HG03521 (cell line): ENCODE measurements at regions not wholly inside any gene's neighbourhood (a gene's known extent, or its start where the extent isn't known, plus 50 kb on each side); places are given as distances from the start of the nearest gene placed in this dataset.
"Not testable (repeated sequence)": the region's sequence is repeated elsewhere in the genome, so short reads cannot be mapped to it uniquely, and the experiment has no call there.

Experiments
- ATAC-seq: cut with Tn5 transposase; IDR thresholded peaks from one replicate; pipeline ENCODE4 v1.9.1; 2021; ENCODE audit warnings: mild to moderate bottlenecking, moderate library complexity; ENCODE audit not compliant: unreplicated experiment

DNA sequence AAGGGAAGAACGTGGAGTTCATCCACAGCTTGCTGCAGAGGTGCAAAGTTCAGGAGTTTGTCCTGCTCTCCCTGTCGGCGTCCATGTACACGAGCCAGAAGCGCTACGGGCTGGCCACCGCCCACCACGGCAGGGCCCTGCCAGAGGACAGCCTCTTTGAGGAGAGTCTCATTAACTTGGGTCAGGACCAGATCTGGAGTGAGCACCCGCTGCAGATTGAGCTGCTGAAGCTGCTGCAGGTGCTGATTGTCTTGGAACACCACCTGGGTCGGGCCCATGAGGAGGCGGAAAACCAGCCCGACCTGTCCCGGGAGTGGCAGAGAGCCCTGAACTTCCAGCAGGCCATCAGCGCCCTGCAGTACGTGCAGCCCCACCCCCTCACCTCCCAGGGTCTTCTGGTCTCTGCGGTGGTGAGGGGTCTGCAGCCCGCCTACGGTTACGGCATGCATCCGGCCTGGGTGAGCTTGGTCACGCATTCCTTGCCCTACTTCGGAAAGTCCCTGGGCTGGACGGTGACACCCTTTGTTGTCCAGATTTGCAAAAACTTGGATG, 73.8 kb upstream of the MORC3 start:
- no peak for ATAC-seq

DNA sequence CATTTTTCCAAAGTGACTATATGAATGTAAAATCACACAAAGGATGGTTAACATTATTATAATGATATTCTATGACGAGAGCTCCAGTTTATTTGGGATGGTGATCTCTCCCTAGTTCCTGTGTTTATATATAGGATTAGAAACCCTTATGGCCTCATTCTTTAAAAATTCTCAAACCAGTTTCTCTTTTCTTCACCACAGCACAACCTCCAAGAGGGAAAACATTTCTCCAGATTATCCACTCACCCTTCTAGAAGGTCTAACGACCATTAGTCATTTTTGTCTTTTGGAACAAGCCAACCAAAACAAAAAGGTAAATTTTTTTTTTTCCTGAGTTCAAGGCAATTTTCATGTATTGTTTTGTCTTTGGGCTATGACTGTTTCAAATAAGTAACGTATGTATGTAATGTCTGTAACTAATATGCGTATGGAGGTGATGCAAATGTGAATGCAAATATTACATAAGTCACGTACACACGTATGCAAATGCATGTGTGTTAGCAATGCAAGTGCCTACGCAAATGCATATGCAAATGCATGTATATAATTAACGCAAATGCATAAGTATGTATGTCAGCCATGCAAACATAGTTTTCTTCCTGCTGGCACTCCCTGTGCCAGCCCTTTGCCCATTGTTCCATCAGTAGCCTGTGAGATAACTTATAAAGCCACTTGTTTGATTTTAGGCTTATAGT, 72.5 kb upstream of the MORC3 start:
- ATAC-seq, result no peak

DNA sequence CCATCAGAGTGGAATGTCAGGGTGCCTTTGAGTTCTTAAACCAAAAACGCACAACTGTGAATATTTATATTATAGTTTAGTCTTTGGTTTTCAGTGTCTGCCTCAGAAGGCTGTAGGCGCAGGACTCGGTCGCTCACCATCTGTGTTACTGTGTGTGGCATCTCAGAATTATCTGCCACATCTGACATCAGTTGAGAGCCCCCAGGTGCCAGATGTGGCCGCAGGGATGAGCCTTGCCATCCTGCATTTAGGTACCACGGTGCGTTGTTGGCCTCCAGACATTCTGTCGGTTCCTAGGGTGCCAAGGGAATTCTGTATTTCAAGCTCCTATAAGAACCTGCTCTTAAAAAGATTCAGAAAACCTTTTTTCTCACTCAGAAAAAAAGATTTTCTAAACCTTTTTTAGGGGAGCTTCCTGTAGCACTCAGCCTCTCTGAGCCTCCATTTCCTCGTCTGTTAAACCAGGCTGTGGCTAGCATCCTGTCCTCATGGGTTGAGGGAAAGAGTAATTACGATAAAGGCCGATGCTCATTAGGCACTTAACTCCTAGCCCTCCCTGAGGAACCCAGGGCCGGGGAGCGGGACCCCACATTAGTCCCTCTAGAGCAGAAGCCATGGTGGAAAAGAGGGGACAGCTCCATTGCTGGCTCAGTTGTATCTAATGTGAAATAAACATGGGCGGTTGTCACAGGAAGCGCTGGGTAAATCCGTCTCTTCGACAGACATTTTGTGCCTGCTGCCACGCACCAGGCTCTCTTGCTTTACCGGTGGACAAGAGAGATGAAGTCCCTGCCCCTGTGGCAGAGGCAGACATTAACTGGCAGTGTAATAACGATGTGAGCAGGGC, 70.2 kb upstream of the MORC3 start:
- ATAC-seq, result no peak

DNA sequence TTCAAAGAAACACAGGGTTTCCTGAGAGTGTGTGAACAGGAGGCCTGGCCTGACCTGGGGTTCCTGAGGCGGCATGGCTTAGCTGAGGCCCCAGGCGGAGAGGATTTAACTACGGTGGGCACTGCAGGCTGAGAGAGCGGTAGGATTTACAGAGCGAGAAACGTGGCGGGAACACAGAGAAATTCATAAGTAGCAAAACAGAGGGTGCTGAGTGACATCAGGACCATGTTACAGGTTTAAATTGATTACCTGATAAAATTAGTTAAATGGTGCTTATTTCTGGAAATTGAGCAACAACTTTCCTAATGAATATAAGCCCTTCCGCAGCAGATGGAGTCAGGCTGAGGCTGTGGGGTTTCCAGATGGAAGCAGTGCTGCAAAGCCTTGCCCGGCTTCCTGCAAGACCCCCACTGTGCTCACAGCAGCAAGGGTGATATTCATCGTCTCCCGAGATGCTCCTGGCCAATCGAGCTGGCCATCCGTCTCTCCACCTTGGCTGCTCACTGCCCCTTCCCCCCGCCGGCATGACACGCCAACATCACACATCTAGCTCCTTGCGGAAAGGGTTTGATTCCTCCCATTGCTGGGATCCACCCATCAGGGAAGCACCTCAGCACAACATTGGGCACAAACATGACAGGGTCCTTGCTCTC, 69.4 kb upstream of the MORC3 start:
- no peak for ATAC-seq

DNA sequence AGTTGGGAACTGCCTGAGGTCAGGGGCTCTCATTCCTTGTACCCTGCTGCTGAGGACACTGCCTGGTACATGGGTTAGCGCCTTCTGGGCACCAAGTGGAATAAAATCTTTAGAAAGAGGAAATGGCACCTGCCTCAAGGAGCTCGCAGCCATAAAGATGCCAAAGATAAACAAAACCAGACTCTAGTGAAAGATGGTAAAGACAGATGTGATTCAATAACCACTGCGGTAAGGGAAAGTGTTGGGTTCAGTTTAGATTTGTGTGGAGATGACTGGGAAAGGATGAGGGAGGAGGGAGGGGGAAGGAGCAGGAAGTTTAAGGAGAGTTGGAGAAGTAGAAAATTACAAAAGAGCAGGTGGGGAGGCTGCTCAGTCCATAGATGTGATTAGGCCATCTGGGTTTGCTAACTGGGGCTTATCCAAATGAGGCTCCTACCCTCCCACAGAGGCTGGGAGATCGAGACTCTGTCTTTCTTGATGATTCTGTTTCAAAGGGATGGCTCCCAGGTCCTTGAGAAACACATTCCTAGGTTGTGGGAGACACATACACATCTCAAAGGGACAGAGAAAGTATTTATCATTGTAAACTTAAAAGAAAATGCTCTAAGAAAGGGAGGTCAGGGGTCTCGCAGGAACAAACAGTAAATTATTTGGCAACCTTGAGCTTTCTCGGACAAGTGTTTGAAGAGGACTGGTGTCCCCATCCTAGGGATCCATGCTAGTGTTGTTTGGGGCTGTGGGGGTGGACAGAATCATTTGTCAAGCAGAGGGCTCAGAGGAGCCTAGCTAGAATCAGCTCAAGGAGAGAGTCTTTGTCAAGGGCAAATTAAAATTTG, 65.7 kb upstream of the MORC3 start:
- ATAC-seq, result no peak

DNA sequence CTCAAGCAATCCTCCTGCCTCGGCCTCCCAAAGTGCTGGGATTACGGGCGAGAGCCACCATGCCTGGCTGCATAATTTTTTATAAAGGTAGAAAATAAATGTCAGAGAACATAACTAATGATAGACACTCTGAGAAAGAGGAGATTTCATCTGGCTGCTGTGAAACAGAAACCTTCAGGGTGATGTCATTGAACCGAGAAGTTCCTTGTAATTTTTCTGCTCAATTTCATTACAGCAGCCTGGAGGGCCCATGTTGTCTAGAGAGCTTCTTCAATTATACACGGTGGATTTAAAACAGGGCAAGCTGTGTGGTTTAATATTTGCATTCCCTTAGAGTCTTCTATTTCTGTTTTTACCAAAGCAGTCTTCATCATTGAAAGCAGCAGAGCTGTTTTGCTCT, 64.3 kb upstream of the MORC3 start:
- ATAC-seq, result peak; percentile 55

DNA sequence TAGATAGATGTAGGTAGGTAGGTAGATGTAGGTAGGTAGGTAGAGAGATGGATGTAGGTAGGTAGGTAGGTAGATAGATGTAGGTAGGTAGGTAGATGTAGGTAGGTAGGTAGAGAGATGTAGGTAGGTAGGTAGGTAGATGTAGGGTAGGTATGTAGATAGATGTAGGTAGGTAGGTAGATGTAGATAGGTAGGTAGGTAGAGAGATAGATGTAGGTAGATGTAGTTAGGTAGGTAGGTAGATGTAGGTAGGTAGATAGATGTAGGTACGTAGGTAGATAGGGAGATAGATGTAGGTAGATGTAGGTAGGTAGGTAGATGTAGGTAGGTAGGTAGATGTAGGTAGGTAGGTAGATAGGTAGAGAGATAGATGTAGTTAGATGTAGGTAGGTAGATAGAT, 62.3 kb upstream of the MORC3 start:
- no peak for ATAC-seq

DNA sequence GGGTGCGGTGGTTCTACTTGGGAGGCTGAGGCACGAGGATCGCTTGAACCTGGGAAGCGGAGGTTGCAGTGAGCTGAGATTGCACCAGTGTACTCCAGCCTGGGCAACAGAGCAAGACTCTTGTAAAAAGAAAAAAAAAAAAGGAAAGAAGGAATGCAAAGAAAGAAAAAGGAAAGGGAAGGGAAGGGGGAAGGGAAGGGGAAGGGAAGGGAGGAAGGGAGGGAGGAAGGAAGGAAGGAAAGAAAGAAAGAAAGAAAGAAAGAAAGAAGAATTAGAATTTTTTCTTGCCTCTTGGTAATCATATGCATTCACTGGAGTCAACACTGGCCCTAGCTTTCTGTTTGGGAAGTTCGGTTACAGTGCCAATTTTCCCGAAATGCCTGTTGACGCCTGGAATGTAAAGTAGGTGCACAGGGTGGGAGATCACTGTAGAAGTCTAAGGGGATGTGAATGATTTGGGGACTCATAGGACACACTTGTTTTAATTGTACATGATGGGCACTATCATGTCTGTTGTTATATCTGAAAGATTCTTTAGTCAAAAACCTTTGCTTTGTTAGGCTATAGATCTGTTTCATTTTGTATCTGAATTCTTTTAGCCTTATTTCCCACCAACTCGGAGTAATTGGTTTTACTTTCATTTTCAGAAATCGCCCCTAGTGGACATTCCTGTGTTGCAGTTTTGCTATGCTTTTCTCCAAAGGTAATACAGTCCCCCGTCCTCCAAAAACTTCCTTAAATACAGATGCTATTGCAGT, 59.8 kb upstream of the MORC3 start:
- no peak for ATAC-seq

DNA sequence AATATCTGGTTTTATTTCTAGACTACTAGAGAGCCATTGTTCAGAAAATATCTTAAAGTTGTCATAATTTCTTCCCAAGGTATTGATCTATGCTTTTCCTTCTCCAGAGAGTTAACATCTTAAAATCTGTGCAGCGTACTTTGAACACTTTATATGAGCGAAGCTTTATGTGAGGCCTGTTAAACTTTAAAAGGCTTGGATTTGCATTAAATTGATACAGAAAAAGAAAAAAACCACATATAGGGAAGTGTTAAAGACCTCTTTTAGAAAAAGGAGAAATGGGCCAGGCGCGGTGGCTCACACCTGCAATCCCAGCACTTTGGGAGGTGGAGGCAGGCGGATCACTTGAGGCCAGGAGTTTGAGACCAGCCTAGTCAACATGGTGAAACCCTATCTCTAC, 59.2 kb upstream of the MORC3 start:
- no peak for ATAC-seq

DNA sequence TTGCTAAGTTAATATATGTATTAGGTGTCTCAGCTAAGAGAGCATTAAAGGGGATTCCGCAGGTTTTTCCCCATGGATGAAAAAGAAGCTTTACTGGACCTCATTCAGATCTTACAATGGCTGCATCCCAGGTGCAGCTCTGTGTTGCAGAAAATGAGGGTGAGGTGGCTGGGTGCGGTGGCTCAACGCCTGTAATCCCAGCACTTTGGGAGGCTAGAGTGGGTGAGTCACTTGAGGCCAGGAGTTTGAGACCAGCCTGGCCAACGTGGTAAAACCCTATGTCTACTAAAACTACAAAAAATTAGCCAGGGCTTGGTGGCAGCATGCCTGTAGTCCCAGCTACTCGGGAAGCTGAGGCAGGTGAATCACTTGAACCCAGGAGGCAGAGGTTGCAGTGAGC, 58.5 kb upstream of the MORC3 start:
- ATAC-seq, result no peak

DNA sequence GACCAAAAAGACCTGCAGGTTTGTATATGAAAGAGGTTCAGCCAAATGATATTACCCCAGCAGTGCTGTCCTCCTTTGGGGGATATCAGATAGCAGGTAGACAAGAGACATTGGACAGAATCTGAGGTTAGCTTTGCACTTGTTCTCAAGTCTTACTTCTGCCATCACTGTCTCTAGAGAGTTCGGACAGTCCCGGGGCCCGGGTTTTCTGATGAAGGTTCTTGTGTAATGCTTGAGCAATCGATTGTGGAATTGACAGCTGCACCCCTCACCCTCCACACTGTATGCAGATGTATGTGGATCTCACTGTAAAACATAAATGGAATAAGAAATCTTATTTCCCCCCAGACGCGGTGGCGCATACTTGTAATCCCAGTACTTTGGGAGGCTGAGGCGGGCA, 56.2 kb upstream of the MORC3 start:
- ATAC-seq, result no peak

DNA sequence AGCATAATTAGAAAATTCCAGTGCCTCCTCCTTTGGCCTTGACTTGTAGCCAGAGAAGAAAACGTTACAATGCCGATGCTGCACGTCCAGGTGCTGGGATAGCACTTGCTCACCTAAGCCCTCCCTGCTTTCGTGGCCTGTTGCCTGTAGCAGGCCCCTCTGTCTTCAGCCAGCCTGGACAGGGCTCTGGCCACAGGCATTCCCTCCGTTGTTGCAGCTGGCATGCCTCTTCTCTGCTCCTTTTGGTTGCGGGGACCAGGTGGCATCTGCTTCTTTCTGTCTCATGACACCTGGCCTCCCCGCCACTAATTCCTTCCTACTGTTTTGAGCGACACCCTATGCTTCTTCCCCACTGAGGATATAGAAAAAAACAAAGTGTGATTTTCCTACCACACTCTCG, 54.6 kb upstream of the MORC3 start:
- ATAC-seq, result no peak

DNA sequence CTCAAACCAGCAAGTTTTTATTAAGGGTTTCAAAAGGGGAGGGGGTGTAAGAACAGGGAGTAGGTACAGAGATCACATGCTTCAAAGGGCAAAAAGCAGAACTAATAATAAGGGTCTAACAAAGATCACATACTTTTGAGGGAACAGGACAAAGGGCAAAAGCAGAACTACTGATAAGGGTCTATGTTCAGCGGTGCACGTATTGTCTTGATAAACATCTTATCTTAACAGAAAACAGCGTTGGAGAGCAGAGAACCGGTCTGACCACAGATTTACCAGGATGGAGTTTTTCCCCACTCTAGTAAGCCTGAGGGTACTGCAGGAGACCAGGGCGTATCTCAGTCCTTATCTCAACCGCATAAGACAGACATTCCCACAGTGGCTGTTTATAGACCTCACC, 52.2 kb upstream of the MORC3 start:
- not testable (repeated sequence) for ATAC-seq

DNA sequence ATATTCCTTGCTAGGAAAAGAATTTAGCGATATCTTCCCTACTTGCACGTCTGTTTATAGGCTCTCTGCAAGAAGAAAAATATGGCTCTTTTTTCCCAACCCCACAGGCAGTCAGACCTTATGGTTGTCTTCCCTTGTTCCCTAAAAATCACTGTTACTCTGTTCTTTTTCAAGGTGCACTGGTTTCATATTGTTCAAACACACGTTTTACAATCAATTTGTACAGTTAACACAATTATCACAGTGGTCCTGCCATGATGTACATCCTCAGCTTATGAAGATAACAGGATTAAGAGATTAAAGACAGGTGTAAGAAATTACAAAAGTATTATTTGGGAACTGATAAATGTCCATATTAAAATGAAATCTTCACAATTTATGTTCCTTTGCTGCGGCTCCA, 51.7 kb upstream of the MORC3 start:
- not testable (repeated sequence) for ATAC-seq
